GM13977 (cell line): ENCODE measurements at regions not wholly inside any gene's neighbourhood (a gene's known extent, or its start where the extent isn't known, plus 50 kb on each side); places are given as distances from the start of the nearest gene placed in this dataset.
"Not testable (repeated sequence)": the region's sequence is repeated elsewhere in the genome, so short reads cannot be mapped to it uniquely, and the experiment has no call there.

Experiments used
- DNase-seq: peaks from one replicate; pipeline ENCODE4 v3.0.0; 2012; ENCODE audit warnings: low spot score
- in situ Hi-C: fragments of 300-500 bp; cut with MboI; formaldehyde crosslinking; loops from one replicate; pipeline ENCODE4 v1.12.0; 2022; ENCODE audit warnings: low sequenced_read_pairs, low pct_unique_long_range_greater_than_20kb, mixed read lengths, inconsistent platforms; ENCODE audit not compliant: unreplicated experiment
- TF ChIP-seq, protein P1 (sequence below): IDR thresholded peaks from 2 replicates; pipeline ENCODE4 v1.5.1; 2012; ENCODE audit warnings: mild to moderate bottlenecking, control low read depth; ENCODE audit not compliant: insufficient read depth; ENCODE audit errors: extremely low read depth, missing control alignments

DNA sequence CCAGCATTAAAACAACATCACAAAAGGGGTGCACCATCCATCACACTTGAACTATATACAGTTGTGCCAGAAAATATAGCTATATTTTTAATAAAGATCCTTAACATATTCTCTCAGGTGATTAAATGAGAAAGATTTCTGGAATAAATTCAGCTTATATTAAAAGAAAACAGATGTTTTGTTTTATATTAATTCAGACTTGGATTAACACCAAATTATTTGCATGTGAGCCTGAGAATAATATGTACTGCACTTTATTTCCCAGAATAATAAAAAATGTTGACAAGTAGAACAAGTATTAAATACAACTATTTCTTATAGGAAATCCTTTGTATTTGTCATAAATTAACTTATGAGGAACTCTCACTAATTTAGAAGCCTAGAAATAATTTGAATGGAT, 1467.4 kb downstream of the RAPGEF2 start:
- no peak for DNase-seq
- in situ Hi-C loops: no loop called here
- TF ChIP-seq, protein P1, sequence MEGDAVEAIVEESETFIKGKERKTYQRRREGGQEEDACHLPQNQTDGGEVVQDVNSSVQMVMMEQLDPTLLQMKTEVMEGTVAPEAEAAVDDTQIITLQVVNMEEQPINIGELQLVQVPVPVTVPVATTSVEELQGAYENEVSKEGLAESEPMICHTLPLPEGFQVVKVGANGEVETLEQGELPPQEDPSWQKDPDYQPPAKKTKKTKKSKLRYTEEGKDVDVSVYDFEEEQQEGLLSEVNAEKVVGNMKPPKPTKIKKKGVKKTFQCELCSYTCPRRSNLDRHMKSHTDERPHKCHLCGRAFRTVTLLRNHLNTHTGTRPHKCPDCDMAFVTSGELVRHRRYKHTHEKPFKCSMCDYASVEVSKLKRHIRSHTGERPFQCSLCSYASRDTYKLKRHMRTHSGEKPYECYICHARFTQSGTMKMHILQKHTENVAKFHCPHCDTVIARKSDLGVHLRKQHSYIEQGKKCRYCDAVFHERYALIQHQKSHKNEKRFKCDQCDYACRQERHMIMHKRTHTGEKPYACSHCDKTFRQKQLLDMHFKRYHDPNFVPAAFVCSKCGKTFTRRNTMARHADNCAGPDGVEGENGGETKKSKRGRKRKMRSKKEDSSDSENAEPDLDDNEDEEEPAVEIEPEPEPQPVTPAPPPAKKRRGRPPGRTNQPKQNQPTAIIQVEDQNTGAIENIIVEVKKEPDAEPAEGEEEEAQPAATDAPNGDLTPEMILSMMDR: no peak

DNA sequence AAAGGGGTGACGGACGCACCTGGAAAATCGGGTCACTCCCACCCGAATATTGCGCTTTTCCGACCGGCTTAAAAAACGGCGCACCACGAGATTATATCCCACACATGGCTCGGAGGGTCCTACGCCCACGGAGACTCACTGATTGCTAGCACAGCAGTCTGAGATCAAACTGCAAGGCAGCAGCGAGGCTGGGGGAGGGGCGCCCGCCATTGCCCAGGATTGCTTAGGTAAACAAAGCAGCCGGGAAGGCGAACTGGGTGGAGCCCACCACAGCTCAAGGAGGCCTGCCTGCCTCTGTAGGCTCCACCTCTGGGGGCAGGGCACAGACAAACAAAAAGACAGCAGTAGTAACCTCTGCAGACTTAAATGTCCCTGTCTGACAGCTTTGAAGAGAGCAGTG, 1471.4 kb downstream of the RAPGEF2 start:
- DNase-seq, in situ Hi-C loops: not testable (repeated sequence)

DNA sequence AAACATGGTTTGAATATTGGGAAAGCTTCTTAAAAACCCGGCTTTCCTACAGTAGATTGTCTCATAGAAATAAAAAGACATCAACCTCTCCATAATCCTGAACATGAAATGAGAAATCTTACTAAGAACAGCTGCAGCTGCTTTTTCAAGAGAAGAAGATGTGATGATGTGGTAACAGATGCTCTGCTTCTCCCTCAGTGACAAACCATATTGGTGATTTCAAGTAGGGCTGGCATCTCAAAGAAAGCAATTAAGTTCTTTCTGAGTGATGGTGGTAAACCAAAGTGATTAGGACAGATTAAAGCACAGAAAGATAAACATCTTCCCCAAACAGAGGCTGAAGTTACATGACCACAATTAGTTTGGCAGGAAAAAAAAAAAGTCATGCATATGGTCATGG, 1477.7 kb downstream of the RAPGEF2 start:
- TF ChIP-seq, protein P1: no peak
- DNase-seq: no peak
- in situ Hi-C loops: no loop called here

DNA sequence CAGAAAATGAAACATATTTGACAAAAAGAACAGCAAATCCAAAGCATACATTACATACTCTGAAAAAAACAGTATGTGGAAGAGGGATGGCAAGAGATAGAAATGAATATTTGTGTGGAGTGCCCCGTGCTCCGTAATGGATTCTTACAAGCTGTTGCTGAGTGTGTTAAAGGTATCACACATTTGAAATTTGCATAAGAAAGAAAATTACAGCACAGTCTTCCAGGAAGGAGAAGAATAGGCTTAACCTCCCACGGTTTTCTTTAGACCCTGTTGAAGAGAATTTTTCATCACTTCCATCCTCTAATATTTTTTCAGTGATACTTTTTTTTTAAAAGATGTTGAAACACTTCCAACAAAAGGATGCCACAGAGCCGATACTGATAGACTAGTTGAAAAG, 1489.4 kb downstream of the RAPGEF2 start:
- in situ Hi-C loops: no loop called here
- DNase-seq: no peak
- TF ChIP-seq, protein P1: no peak

DNA sequence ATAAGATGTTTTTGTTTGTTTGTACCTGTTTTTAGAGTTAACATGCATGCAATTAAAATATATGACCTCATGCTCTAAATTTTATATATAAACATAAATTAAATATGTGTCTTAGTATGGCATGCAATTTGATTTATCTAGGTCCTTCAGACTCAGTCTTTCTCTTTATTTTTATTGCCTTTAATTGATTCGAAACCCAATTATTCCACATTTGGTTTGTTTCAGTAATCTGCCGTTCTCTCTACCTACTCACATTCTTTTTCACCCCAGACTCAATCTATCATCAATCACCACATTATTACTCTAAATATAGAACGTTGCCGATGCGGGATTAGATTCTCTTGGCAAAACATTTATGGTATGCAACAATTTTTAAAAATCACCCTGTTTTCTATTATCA, 1492.8 kb downstream of the RAPGEF2 start:
- in situ Hi-C loops: no loop called here
- DNase-seq: no peak
- TF ChIP-seq, protein P1: no peak

DNA sequence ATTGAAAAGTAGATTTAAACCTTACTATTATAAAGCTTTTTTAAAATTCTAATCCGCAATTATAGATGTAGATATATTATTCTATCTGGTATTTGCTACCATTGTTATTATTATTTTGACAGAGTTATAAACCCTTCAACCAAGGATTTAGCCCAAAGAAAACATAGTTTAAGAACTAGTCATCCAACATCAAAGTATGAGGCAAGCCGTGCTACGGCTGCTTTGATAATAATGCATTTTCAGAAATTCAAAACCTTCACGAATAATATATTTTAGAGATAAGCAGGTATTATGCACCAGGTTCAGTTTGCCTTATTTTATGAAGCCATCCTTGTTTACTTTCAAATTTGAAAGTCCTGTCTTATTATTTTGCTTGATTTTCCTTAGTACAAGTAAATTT, 1501.7 kb downstream of the RAPGEF2 start:
- in situ Hi-C loops: no loop called here
- no peak for DNase-seq
- TF ChIP-seq, protein P1: no peak

DNA sequence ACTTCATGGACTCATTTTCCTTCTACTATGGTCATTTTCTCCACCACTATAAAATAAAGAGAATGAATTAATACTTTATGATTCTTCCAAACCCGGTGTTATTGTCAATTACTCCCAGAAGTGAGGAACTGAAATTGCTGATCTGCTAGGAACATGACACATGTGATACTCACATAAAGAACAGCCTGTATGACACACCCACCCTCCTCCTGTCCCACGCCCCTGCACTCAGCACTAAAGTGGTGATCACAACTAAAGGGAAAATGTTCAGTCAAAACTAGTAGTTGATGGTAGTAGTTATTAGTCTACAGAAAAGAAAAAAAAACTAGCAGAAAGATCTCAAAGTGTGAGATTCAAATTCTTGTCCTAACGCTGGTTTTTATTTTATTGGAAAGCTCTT, 1508.3 kb downstream of the RAPGEF2 start:
- TF ChIP-seq, protein P1: no peak
- in situ Hi-C loops: no loop called here
- no peak for DNase-seq
